Testis (tissue), 2 donors: ENCODE measurements at regions not wholly inside any gene's neighbourhood (a gene's known extent, or its start where the extent isn't known, plus 50 kb on each side); places are given as distances from the start of the nearest gene placed in this dataset.

Experiments
- DNase-seq: peaks from one replicate; pipeline ENCODE4 v3.0.0-alpha.2; 2019
- H3K27ac ChIP-seq, 2 donors: fragments of 200-600 bp; sonication (generic); one replicate each; pipeline ENCODE4 v1.5.1; 2019
- H3K27me3 ChIP-seq: fragments of 200-600 bp; sonication (generic); one replicate; pipeline ENCODE4 v1.5.1; 2019
- H3K36me3 ChIP-seq: fragments of 200-600 bp; sonication (generic); one replicate; pipeline ENCODE4 v1.5.1; 2017; ENCODE audit warnings: low read depth; ENCODE audit errors: missing control alignments
- H3K4me1 ChIP-seq: fragments of 200-600 bp; sonication (generic); one replicate; pipeline ENCODE4 v1.5.1; 2019
- H3K4me3 ChIP-seq, 2 donors: fragments of 200-600 bp; sonication (generic); one replicate each; pipeline ENCODE4 v1.5.1; 2017 to 2019
- H3K9me3 ChIP-seq: fragments of 200-600 bp; sonication (generic); one replicate; pipeline ENCODE4 v1.5.1; 2017
- POLR2A ChIP-seq: fragments of 450-650 bp; IDR thresholded peaks from one replicate; pipeline ENCODE4 v1.6.1; 2017; ENCODE audit warnings: antibody characterized with exemption, mild to moderate bottlenecking, moderate library complexity
- WGBS, 2 donors: methylation state at CpG; one replicate each; pipeline ENCODE4 v1.1.5; 2018; 5-methylcytosine and 5-hydroxymethylcytosine counted together
- intact Hi-C: fragments of 100-400 bp; cut with DNase I; formaldehyde crosslinking; loops from one replicate; pipeline ENCODE4 v1.15.1; 2023; ENCODE audit warnings: low total_unique reads
- TF ChIP-seq, protein P1 (sequence below), 3 experiments: fragments of 450-650 bp in 2 of 3; fragments of 200-600 bp in 1 of 3; sonication (generic) in 1 of 3; IDR thresholded peaks; one replicate each; pipeline ENCODE4 v1.5.1; 2016 to 2019; ENCODE audit warnings: antibody characterized with exemption in 3 of 3, mild to moderate bottlenecking in 2 of 3, moderate library complexity in 1 of 3

DNA sequence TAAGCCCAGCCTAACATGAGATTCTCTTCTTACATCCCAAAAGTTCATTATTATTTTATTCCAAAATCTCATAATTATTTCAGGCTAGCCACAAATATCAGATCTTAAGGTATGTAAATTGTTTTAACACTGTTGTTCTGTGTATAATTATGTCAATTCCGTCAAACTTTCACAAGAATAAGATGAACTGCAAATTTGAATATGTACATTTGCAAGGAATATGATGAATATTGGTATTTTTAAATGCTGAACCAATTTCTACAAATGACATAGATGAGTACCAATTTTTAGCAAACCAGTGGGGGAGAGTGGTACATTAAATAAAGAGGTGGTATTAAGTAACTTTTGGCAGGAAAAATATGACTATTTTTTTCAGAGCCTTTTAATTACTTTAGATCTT lies 282.3 kb upstream of the MAD2L1 start:
- Histone ChIP-seq H3K4me3 (no peak overlapping the region), H3K9me3 (no peaks in the 10 kb centered on the region), H3K4me1 (no peaks in the 10 kb centered on the region), H3K36me3 (no peaks in the 10 kb centered on the region), H3K27ac (no peak overlapping the region), H3K27me3 (no peaks in the 10 kb centered on the region)
- intact Hi-C loops, result no loop called here
- TF ChIP-seq, protein P1, sequence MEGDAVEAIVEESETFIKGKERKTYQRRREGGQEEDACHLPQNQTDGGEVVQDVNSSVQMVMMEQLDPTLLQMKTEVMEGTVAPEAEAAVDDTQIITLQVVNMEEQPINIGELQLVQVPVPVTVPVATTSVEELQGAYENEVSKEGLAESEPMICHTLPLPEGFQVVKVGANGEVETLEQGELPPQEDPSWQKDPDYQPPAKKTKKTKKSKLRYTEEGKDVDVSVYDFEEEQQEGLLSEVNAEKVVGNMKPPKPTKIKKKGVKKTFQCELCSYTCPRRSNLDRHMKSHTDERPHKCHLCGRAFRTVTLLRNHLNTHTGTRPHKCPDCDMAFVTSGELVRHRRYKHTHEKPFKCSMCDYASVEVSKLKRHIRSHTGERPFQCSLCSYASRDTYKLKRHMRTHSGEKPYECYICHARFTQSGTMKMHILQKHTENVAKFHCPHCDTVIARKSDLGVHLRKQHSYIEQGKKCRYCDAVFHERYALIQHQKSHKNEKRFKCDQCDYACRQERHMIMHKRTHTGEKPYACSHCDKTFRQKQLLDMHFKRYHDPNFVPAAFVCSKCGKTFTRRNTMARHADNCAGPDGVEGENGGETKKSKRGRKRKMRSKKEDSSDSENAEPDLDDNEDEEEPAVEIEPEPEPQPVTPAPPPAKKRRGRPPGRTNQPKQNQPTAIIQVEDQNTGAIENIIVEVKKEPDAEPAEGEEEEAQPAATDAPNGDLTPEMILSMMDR (IDR thresholded peaks at IDR 0.05), result no peak
- no peak for TF ChIP-seq POLR2A
- no peak for DNase-seq
- WGBS, 2 donors, result 92 to 93% methylated on average over 1 of the region's 1 CpG

DNA sequence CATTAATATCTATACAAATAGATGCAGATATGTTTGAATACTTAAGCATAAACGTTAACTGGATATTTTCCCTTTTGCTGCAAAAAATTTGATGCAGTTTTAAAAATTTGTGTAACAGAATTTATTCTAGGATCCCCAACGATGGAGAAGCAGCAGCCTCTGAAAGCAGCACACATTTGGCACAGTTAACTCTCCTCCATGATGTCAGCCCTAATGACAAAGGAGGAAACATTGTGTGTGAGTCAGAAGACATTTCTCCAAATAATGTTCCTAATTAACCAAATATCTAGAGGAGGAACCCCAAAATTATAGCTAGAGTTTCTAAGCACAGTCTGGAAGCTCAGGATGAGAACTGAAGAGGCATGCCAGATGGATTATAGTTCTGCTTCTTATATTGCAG lies 281.9 kb upstream of the MAD2L1 start:
- WGBS, 2 donors, result 33 to 55% methylated on average over 2 of the region's 2 CpGs
- Histone ChIP-seq H3K4me3 (no peak overlapping the region), H3K36me3 (no peaks in the 10 kb centered on the region), H3K27ac (no peak overlapping the region), H3K9me3 (no peaks in the 10 kb centered on the region), H3K27me3 (no peaks in the 10 kb centered on the region), H3K4me1 (no peaks in the 10 kb centered on the region)
- intact Hi-C loops, result no loop called here
- no peak for TF ChIP-seq POLR2A
- TF ChIP-seq, protein P1 (IDR thresholded peaks at IDR 0.05), result no peak
- DNase-seq, result no peak

DNA sequence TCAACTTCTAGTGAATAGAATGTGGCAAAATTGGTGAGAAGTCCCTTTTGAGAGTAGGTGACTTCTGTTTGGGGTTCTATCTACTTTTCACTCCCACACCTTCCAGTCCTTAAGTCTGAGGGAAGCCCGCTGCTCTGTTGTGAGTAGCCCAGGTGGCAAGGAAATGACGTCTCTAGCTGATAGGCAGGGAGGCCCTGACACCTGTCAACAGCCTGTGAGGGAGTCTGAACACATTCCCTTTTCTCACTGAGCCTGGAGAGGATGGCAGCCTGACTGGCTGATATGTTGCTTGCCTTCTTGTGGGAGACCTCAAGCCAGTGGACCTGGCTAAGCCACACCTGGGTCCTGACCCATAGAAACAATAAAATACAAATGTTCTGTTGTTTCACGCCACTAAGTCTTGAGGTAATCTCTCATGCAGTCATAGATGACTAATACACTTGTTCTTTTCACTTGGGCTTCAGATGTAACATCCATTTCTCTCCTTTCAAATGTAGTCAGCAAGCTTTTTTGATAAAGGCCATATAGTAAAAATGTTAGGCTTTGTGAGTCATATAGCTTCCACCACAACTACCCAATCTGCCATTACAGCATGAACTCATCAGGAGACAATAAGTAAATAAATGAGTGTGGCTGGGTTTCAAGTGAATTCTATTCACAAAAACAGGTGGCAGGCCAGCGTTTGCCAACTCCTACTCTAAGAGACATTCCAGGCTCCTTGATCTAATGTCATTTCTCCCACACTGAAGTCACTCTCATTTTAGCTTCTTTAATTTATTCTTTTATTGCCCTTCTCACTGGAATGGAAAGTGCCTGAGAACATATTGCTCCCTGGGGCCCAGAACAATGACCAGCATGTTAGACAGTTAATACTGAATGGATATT lies 265.1 kb upstream of the MAD2L1 start:
- Histone ChIP-seq H3K36me3 (no peaks in the 10 kb centered on the region), H3K27me3 (no peaks in the 10 kb centered on the region), H3K9me3 (no peaks in the 10 kb centered on the region), H3K27ac (no peak overlapping the region), H3K4me3 (no peak overlapping the region), H3K4me1 (no peaks in the 10 kb centered on the region)
- 60 to 66% methylated on average over 4 of the region's 4 CpGs for WGBS, 2 donors
- intact Hi-C loops, result no loop called here
- no peak for TF ChIP-seq POLR2A
- TF ChIP-seq, protein P1 (IDR thresholded peaks at IDR 0.05), result no peak
- DNase-seq, result no peak

DNA sequence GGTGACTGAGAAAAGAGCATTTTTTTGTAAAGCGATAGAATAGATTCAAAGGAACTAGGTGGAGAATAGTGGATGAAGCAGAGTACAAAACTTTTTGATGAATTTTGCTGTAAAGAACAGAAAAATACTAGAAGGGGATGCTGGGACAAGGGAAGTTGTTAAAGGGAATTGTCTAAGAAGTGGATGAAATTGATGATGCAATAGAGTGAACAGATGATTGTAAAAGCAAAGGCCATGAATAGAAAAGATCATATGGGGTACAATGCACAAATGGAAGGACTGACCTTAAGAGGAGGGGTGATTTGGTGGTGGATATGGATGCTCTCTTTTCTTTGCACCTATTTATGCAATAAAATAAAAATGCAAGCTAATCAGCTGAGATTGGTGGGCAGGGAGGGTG lies 262.7 kb upstream of the MAD2L1 start:
- DNase-seq, result no peak
- Histone ChIP-seq H3K27ac (no peak overlapping the region), H3K4me3 (no peak overlapping the region), H3K4me1 (no peaks in the 10 kb centered on the region), H3K27me3 (no peaks in the 10 kb centered on the region), H3K36me3 (no peaks in the 10 kb centered on the region), H3K9me3 (no peaks in the 10 kb centered on the region)
- TF ChIP-seq, protein P1 (IDR thresholded peaks at IDR 0.05), result no peak
- TF ChIP-seq POLR2A, result no peak
- 90 to 92% methylated on average over 1 of the region's 1 CpG for WGBS, 2 donors
- intact Hi-C loops, result no loop called here

DNA sequence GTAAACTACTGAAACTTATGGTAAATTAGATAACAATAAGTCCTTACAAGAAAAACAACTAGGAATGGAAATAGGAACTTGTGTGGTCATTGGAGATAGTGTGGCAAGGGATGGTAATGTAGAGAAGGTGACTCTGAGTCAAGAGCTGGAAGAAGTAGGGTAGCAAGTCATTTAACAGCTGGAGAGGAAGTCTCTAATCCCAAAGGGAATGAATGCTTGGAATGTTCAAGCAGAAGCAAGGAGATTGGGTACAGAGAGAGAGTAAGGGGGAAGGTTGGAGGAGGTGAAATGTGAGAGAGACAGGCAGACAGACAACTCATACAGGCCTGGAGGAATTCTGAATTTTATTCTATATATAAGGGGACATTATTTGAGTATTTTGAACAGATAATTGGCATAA lies 260.6 kb upstream of the MAD2L1 start:
- Histone ChIP-seq H3K4me3 (no peak overlapping the region), H3K9me3 (no peaks in the 10 kb centered on the region), H3K27me3 (no peaks in the 10 kb centered on the region), H3K36me3 (no peaks in the 10 kb centered on the region), H3K27ac (no peak overlapping the region), H3K4me1 (no peaks in the 10 kb centered on the region)
- intact Hi-C loops, result no loop called here
- DNase-seq, result no peak
- TF ChIP-seq, protein P1 (IDR thresholded peaks at IDR 0.05), result no peak
- no peak for TF ChIP-seq POLR2A
